Neutrophil (primary cell): ENCODE measurements at regions not wholly inside any gene's neighbourhood (a gene's known extent, or its start where the extent isn't known, plus 50 kb on each side); places are given as distances from the start of the nearest gene placed in this dataset.

Experiments
- H3K27ac ChIP-seq: fragments of 200-600 bp; sonication (generic); 2 replicates; pipeline ENCODE4 v1.5.1; 2016; ENCODE audit warnings: mild to moderate bottlenecking, moderate library complexity
- H3K27me3 ChIP-seq: fragments of 200-600 bp; sonication (generic); 2 replicates; pipeline ENCODE4 v1.6.0; 2016; ENCODE audit warnings: mild to moderate bottlenecking
- H3K36me3 ChIP-seq: fragments of 200-600 bp; sonication (generic); 2 replicates; pipeline ENCODE4 v1.5.1; 2017
- H3K4me1 ChIP-seq, 2 experiments: fragments of 200-600 bp in 1 of 2; sonication (generic) in 1 of 2; 1 replicate in 1 of 2; 2 replicates in 1 of 2; pipeline versions ENCODE4 v1.5.1 to v1.6.1; 2013 to 2016; ENCODE audit warnings: low read depth in 1 of 2, low read length in 1 of 2, mild to moderate bottlenecking in 1 of 2, moderate library complexity in 1 of 2; ENCODE audit not compliant: control insufficient read depth in 1 of 2, insufficient read depth in 1 of 2
- H3K4me3 ChIP-seq, 2 experiments: fragments of 200-600 bp in 1 of 2; sonication (generic) in 1 of 2; 1 replicate in 1 of 2; 2 replicates in 1 of 2; pipeline ENCODE4 v1.5.1; 2013 to 2016; ENCODE audit warnings: low read depth in 1 of 2, low read length in 1 of 2, mild to moderate bottlenecking in 1 of 2, moderate library complexity in 1 of 2
- H3K9me3 ChIP-seq: fragments of 200-600 bp; sonication (generic); 2 replicates; pipeline ENCODE4 v1.5.1; 2016
- TF ChIP-seq, protein P1 (sequence below): fragments of 200-600 bp; sonication (generic); IDR thresholded peaks from 2 replicates; pipeline ENCODE4 v1.5.1; 2016; ENCODE audit warnings: antibody characterized with exemption

GRCh38 chr15:98441599-98441998 lies 206.7 kb upstream of the IGF1R start:
- TF ChIP-seq, protein P1, sequence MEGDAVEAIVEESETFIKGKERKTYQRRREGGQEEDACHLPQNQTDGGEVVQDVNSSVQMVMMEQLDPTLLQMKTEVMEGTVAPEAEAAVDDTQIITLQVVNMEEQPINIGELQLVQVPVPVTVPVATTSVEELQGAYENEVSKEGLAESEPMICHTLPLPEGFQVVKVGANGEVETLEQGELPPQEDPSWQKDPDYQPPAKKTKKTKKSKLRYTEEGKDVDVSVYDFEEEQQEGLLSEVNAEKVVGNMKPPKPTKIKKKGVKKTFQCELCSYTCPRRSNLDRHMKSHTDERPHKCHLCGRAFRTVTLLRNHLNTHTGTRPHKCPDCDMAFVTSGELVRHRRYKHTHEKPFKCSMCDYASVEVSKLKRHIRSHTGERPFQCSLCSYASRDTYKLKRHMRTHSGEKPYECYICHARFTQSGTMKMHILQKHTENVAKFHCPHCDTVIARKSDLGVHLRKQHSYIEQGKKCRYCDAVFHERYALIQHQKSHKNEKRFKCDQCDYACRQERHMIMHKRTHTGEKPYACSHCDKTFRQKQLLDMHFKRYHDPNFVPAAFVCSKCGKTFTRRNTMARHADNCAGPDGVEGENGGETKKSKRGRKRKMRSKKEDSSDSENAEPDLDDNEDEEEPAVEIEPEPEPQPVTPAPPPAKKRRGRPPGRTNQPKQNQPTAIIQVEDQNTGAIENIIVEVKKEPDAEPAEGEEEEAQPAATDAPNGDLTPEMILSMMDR = no peak
- no peaks in the 10 kb centered on the region for H3K4me1 ChIP-seq
- no peak overlapping the region for H3K27ac ChIP-seq
- no peaks in the 10 kb centered on the region for H3K36me3 ChIP-seq
- no peak overlapping the region for H3K4me3 ChIP-seq
- H3K27me3 ChIP-seq = peaks cover 11% of the 10 kb centered on the region
- no peaks in the 10 kb centered on the region for H3K9me3 ChIP-seq

DNA sequence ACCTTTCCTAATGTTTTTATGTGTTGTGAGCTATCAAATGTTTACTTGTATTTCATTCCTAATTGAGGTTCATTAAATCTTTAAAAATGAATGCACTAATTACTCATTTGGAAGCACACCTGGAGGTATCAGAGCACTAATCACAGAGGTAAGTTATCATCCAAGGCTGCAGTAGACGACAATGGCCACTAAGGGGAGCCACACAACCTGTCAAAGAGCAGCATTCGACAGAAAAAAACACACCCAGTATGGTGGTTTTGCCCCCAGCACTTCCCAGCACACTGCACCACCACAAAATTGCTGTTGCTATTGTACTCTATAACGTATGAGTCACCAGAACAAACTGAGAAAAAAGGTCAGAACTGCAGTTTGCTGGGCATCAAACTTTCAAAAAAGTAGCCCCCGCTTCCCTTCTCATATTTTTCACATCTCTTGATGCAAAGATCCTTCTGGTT lies 205.9 kb upstream of the IGF1R start:
- Histone ChIP-seq H3K4me1 (no peaks in the 10 kb centered on the region), H3K4me3 (no peak overlapping the region), H3K9me3 (no peaks in the 10 kb centered on the region), H3K36me3 (no peaks in the 10 kb centered on the region), H3K27ac (no peak overlapping the region), H3K27me3 (peaks cover 11% of the 10 kb centered on the region)
- TF ChIP-seq, protein P1 = peak; percentile 46

- Histone ChIP-seq H3K27me3 (peaks cover 11% of the 10 kb centered on the region), H3K4me1 (no peaks in the 10 kb centered on the region), H3K4me3 (no peak overlapping the region), H3K27ac (no peak overlapping the region), H3K9me3 (no peaks in the 10 kb centered on the region), H3K36me3 (no peaks in the 10 kb centered on the region)
- TF ChIP-seq, protein P1 = no peak
Measured at GRCh38 chr15:98442901-98443300, 205.4 kb upstream of the IGF1R start.

GRCh38 chr15:98443526-98443925 lies 204.8 kb upstream of the IGF1R start:
- TF ChIP-seq, protein P1 = no peak
- Histone ChIP-seq H3K9me3 (no peaks in the 10 kb centered on the region), H3K27ac (no peak overlapping the region), H3K27me3 (peaks cover 11% of the 10 kb centered on the region), H3K4me1 (no peaks in the 10 kb centered on the region), H3K36me3 (no peaks in the 10 kb centered on the region), H3K4me3 (no peak overlapping the region)

DNA sequence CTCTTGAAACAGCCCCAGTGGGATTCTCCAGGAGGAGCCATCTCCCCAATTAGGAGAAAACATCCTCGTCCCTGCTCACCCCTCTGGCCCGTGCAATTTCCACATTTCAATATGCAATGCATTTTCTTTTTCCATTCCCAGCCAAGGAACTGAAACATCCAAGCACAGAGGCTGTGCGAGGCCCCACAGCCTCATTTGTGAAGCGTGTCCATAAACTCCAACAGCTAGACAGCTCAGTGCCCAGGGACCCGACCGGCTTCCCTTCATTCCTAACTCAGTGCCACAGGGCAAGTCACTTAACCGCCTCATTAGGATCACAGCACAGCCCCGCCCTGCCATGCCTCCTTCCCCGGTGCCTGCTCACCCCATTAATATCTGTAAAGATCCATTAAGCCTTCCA lies 204.2 kb upstream of the IGF1R start:
- TF ChIP-seq, protein P1 = no peak
- Histone ChIP-seq H3K27me3 (peaks cover 11% of the 10 kb centered on the region), H3K4me3 (no peak overlapping the region), H3K9me3 (no peaks in the 10 kb centered on the region), H3K27ac (no peak overlapping the region), H3K36me3 (no peaks in the 10 kb centered on the region), H3K4me1 (no peaks in the 10 kb centered on the region)

DNA sequence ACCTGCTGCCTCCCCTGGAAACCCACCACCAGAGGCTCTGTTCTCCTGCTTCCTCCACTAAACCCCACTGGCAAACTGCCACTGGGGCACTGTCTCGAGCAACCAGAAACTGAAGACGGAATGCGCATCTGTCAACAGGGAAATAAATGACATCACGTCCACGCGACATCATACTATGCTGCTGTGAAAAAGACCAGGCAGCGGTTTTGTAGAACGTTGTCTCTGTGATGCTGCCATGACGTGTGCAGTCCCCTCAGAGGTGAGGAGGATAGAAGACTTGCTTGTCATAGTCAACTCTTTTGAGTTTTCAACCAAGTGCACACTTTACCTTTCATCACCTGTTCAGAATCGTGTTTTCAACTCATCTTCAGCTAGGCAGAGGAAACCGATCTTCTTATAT lies 203.0 kb upstream of the IGF1R start:
- Histone ChIP-seq H3K27me3 (peaks cover 11% of the 10 kb centered on the region), H3K4me1 (no peaks in the 10 kb centered on the region), H3K36me3 (no peaks in the 10 kb centered on the region), H3K4me3 (no peak overlapping the region), H3K9me3 (no peaks in the 10 kb centered on the region), H3K27ac (no peak overlapping the region)
- TF ChIP-seq, protein P1 = no peak
